ENCODE measurements at regions not wholly inside any gene's neighbourhood (a gene's known extent, or its start where the extent isn't known, plus 50 kb on each side); places are given as distances from the start of the nearest gene placed in this dataset.

GRCh38 chr6:12353731-12354130, 63.6 kb downstream of the EDN1 start:
- no peak for DNase-seq
- Mint-ChIP-seq H3K27ac (no peak overlapping the region), H3K4me1 (peaks cover 5% of the 10 kb centered on the region), H3K36me3 (ENCODE audit: low read depth) (no peaks in the 10 kb centered on the region), H3K9me3 (peaks cover 23% of the 10 kb centered on the region), H3K27me3 (ENCODE audit: insufficient read depth) (peaks cover 7% of the 10 kb centered on the region), H3K4me3 (no peak overlapping the region)
- no peak overlapping the region for H3K27ac ChIP-seq (ENCODE audit: low read depth, low read length)
- no peaks in the 10 kb centered on the region for H3K36me3 ChIP-seq (ENCODE audit: control insufficient read depth, insufficient read depth, low read length)
- H3K27me3 ChIP-seq (ENCODE audit: control insufficient read depth, insufficient read depth, low read length, poor library complexity, severe bottlenecking), result no peaks in the 10 kb centered on the region
- WGBS, 2 experiments (ENCODE audit: insufficient coverage in 1 of 2, insufficient read length in 1 of 2), result 84 to 94% methylated on average over 2 to 3 of the region's 3 CpGs
- no peaks in the 10 kb centered on the region for H3K4me1 ChIP-seq (ENCODE audit: control insufficient read depth, insufficient read depth, low read length)
- no peak overlapping the region for H3K9ac ChIP-seq (ENCODE audit: extremely low read depth, low read length, poor library complexity, severe bottlenecking)
- peaks cover 24% of the 10 kb centered on the region for H3K9me3 ChIP-seq (ENCODE audit: control insufficient read depth, low read length)
- no peak overlapping the region for H3K4me3 ChIP-seq (ENCODE audit: low read length)
- no peak for TF ChIP-seq CTCF (conservative IDR thresholded peaks at IDR 0.05)

GRCh38 chr6:12354499-12354898, 64.3 kb downstream of the EDN1 start:
- no peak overlapping the region for H3K27ac ChIP-seq (ENCODE audit: low read depth, low read length)
- Mint-ChIP-seq H3K4me3 (no peak overlapping the region), H3K27ac (no peak overlapping the region), H3K36me3 (ENCODE audit: low read depth) (no peaks in the 10 kb centered on the region), H3K27me3 (ENCODE audit: insufficient read depth) (peaks cover 7% of the 10 kb centered on the region), H3K9me3 (peaks cover 23% of the 10 kb centered on the region), H3K4me1 (peaks cover 5% of the 10 kb centered on the region)
- no peak for TF ChIP-seq CTCF (conservative IDR thresholded peaks at IDR 0.05)
- no peak overlapping the region for H3K4me3 ChIP-seq (ENCODE audit: low read length)
- no peak overlapping the region for H3K9ac ChIP-seq (ENCODE audit: extremely low read depth, low read length, poor library complexity, severe bottlenecking)
- no peaks in the 10 kb centered on the region for H3K4me1 ChIP-seq (ENCODE audit: control insufficient read depth, insufficient read depth, low read length)
- H3K36me3 ChIP-seq (ENCODE audit: control insufficient read depth, insufficient read depth, low read length), result no peaks in the 10 kb centered on the region
- WGBS, 2 experiments (ENCODE audit: insufficient coverage in 1 of 2, insufficient read length in 1 of 2), result 29 to 61% methylated on average over 2 of the region's 3 CpGs
- no peaks in the 10 kb centered on the region for H3K27me3 ChIP-seq (ENCODE audit: control insufficient read depth, insufficient read depth, low read length, poor library complexity, severe bottlenecking)
- peaks cover 24% of the 10 kb centered on the region for H3K9me3 ChIP-seq (ENCODE audit: control insufficient read depth, low read length)
- peak; percentile 69 for DNase-seq

- Histone ChIP-seq H3K4me3 (ENCODE audit: low read length) (no peak overlapping the region), H3K36me3 (ENCODE audit: control insufficient read depth, insufficient read depth, low read length) (no peaks in the 10 kb centered on the region), H3K4me1 (ENCODE audit: control insufficient read depth, insufficient read depth, low read length) (no peaks in the 10 kb centered on the region), H3K9ac (ENCODE audit: extremely low read depth, low read length, poor library complexity, severe bottlenecking) (no peak overlapping the region), H3K9me3 (ENCODE audit: control insufficient read depth, low read length) (peaks cover 25% of the 10 kb centered on the region), H3K27me3 (ENCODE audit: control insufficient read depth, insufficient read depth, low read length, poor library complexity, severe bottlenecking) (no peaks in the 10 kb centered on the region), H3K27ac (ENCODE audit: low read depth, low read length) (no peak overlapping the region)
- H3K9me3 Mint-ChIP-seq, result peaks cover 23% of the 10 kb centered on the region
- H3K4me3 Mint-ChIP-seq, result no peak overlapping the region
- peaks cover 5% of the 10 kb centered on the region for H3K4me1 Mint-ChIP-seq
- TF ChIP-seq CTCF (conservative IDR thresholded peaks at IDR 0.05), result no peak
- H3K27me3 Mint-ChIP-seq (ENCODE audit: insufficient read depth), result peaks cover 7% of the 10 kb centered on the region
- H3K27ac Mint-ChIP-seq, result no peak overlapping the region
- H3K36me3 Mint-ChIP-seq (ENCODE audit: low read depth), result no peaks in the 10 kb centered on the region
- 88 to 93% methylated on average over 2 to 3 of the region's 3 CpGs for WGBS, 2 experiments (ENCODE audit: insufficient coverage in 1 of 2, insufficient read length in 1 of 2)
- no peak for DNase-seq
Observed at GRCh38 chr6:12355354-12355753, 65.2 kb downstream of the EDN1 start.
